ENCODE measurements at regions not wholly inside any gene's neighbourhood (a gene's known extent, or its start where the extent isn't known, plus 50 kb on each side); places are given as distances from the start of the nearest gene placed in this dataset.

- no peaks in the 10 kb centered on the region for H4K20me1 ChIP-seq (ENCODE audit: insufficient read depth)
- TF ChIP-seq CTCF (conservative IDR thresholded peaks at IDR 0.05; ENCODE audit: low read depth, low read length): no peak
- no peaks in the 10 kb centered on the region for H3K4me1 ChIP-seq (ENCODE audit: low read depth, poor library complexity, severe bottlenecking)
- no peak overlapping the region for H3K9ac ChIP-seq
- no peak overlapping the region for H3K4me2 ChIP-seq
- no peak overlapping the region for H2AFZ ChIP-seq (ENCODE audit: low read depth)
- no peak overlapping the region for H3K4me3 ChIP-seq (IDR thresholded peaks at IDR 0.05; ENCODE audit: insufficient read depth, low read depth, low read length)
- no peaks in the 10 kb centered on the region for H3K79me2 ChIP-seq (ENCODE audit: insufficient read depth, low read depth)
- H3K27me3 ChIP-seq (ENCODE audit: insufficient read depth, low read depth): no peaks in the 10 kb centered on the region
- no peak overlapping the region for H3K27ac ChIP-seq
- H3K36me3 ChIP-seq (ENCODE audit: insufficient read depth): no peaks in the 10 kb centered on the region
These were observed 187.4 kb downstream of the TENT5A start for GRCh38 chr6:81565071-81565470.

GRCh38 chr6:81564470-81565068 lies 187.9 kb downstream of the TENT5A start:
- no peaks in the 10 kb centered on the region for H3K79me2 ChIP-seq (ENCODE audit: insufficient read depth, low read depth)
- H3K4me2 ChIP-seq: no peak overlapping the region
- H4K20me1 ChIP-seq (ENCODE audit: insufficient read depth): no peaks in the 10 kb centered on the region
- H3K4me1 ChIP-seq (ENCODE audit: low read depth, poor library complexity, severe bottlenecking): no peaks in the 10 kb centered on the region
- no peak overlapping the region for H3K9ac ChIP-seq
- TF ChIP-seq CTCF (conservative IDR thresholded peaks at IDR 0.05; ENCODE audit: low read depth, low read length): no peak
- no peaks in the 10 kb centered on the region for H3K27me3 ChIP-seq (ENCODE audit: insufficient read depth, low read depth)
- no peak overlapping the region for H2AFZ ChIP-seq (ENCODE audit: low read depth)
- H3K36me3 ChIP-seq (ENCODE audit: insufficient read depth): no peaks in the 10 kb centered on the region
- H3K4me3 ChIP-seq (IDR thresholded peaks at IDR 0.05; ENCODE audit: insufficient read depth, low read depth, low read length): no peak overlapping the region
- H3K27ac ChIP-seq: no peak overlapping the region

DNA sequence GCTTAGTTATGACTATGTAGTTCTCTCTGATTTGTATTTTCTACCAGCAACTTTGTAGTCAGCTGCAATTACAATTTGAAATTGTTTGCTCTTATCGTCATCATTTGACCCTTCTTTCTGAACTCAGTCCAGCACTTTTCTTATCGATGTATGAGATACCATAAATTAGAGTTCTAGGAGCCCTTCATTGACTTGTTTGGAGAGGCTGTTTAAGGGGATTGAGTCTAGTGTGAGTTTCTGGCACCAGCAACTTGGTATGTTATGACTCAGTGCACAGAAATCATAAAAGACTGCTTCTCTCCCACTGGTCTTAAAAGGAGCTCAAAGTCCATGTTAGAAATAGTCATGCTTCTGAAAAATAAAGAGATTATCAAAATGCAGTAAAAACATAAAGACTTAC lies 190.3 kb downstream of the TENT5A start:
- Histone ChIP-seq H2AFZ (ENCODE audit: low read depth) (no peak overlapping the region), H3K27ac (no peak overlapping the region), H4K20me1 (ENCODE audit: insufficient read depth) (no peaks in the 10 kb centered on the region), H3K36me3 (ENCODE audit: insufficient read depth) (no peaks in the 10 kb centered on the region), H3K27me3 (ENCODE audit: insufficient read depth, low read depth) (no peaks in the 10 kb centered on the region), H3K9ac (no peak overlapping the region), H3K79me2 (ENCODE audit: insufficient read depth, low read depth) (no peaks in the 10 kb centered on the region), H3K4me2 (no peak overlapping the region), H3K4me3 (IDR thresholded peaks at IDR 0.05; ENCODE audit: insufficient read depth, low read depth, low read length) (no peak overlapping the region), H3K4me1 (ENCODE audit: low read depth, poor library complexity, severe bottlenecking) (no peaks in the 10 kb centered on the region)
- TF ChIP-seq CTCF (conservative IDR thresholded peaks at IDR 0.05; ENCODE audit: low read depth, low read length): no peak

GRCh38 chr6:81561731-81562130 lies 190.8 kb downstream of the TENT5A start:
- H2AFZ ChIP-seq (ENCODE audit: low read depth): no peak overlapping the region
- TF ChIP-seq CTCF (conservative IDR thresholded peaks at IDR 0.05; ENCODE audit: low read depth, low read length): no peak
- H3K36me3 ChIP-seq (ENCODE audit: insufficient read depth): no peaks in the 10 kb centered on the region
- no peaks in the 10 kb centered on the region for H3K27me3 ChIP-seq (ENCODE audit: insufficient read depth, low read depth)
- H3K4me2 ChIP-seq: no peak overlapping the region
- no peak overlapping the region for H3K4me3 ChIP-seq (IDR thresholded peaks at IDR 0.05; ENCODE audit: insufficient read depth, low read depth, low read length)
- no peaks in the 10 kb centered on the region for H3K79me2 ChIP-seq (ENCODE audit: insufficient read depth, low read depth)
- H3K9ac ChIP-seq: no peak overlapping the region
- no peak overlapping the region for H3K27ac ChIP-seq
- H4K20me1 ChIP-seq (ENCODE audit: insufficient read depth): no peaks in the 10 kb centered on the region
- H3K4me1 ChIP-seq (ENCODE audit: low read depth, poor library complexity, severe bottlenecking): no peaks in the 10 kb centered on the region
